Keratinocyte (primary cell): ENCODE measurements at regions not wholly inside any gene's neighbourhood (a gene's known extent, or its start where the extent isn't known, plus 50 kb on each side); places are given as distances from the start of the nearest gene placed in this dataset.

Experiments used
- DNase-seq: peaks from one replicate; pipeline ENCODE4 v3.0.0-alpha.2; 2011; ENCODE audit warnings: low read depth, missing footprints, low spot score
- FAIRE-seq: peaks from 2 replicates; lab custom pipeline; 2011; peaks lifted over from hg19 to GRCh38; lab: Jason Lieb, UNC
- H2AFZ ChIP-seq: 2 replicates; pipeline ENCODE4 v1.6.0; 2012; ENCODE audit warnings: low read length, control low read depth, inconsistent platforms; ENCODE audit not compliant: control insufficient read depth
- H3K27ac ChIP-seq: 2 replicates; pipeline ENCODE4 v1.5.1; 2011; ENCODE audit warnings: low read length; ENCODE audit not compliant: control insufficient read depth, insufficient read depth
- H3K27me3 ChIP-seq: 3 replicates; pipeline ENCODE4 v1.6.0; 2011; ENCODE audit warnings: low read length; ENCODE audit not compliant: control insufficient read depth, insufficient read depth; ENCODE audit errors: extremely low read depth
- H3K36me3 ChIP-seq, 2 experiments: 2 replicates in 1 of 2; 3 replicates in 1 of 2; pipeline ENCODE4 v1.5.1; 2011; ENCODE audit warnings: low read length in 2 of 2, mild to moderate bottlenecking in 1 of 2; ENCODE audit not compliant: control insufficient read depth in 2 of 2, insufficient read depth in 2 of 2; ENCODE audit errors: extremely low read depth in 1 of 2
- H3K4me1 ChIP-seq: 3 replicates; pipeline ENCODE4 v1.5.1; 2011; ENCODE audit warnings: low read length; ENCODE audit not compliant: control insufficient read depth, insufficient read depth; ENCODE audit errors: extremely low read depth
- H3K4me2 ChIP-seq: 3 replicates; pipeline ENCODE4 v1.6.0; 2011; ENCODE audit warnings: low read depth, low read length; ENCODE audit not compliant: control insufficient read depth, insufficient read depth; ENCODE audit errors: extremely low read depth
- H3K4me3 ChIP-seq, 3 experiments: fragments of 200-600 bp in 1 of 3; sonication (generic) in 1 of 3; 2 replicates in 2 of 3; 3 replicates in 1 of 3; pipeline ENCODE4 v1.5.1; 2011 to 2016; ENCODE audit warnings: low read length in 3 of 3, mild to moderate bottlenecking in 3 of 3, control low read depth in 2 of 3, inconsistent platforms in 1 of 3, low read depth in 1 of 3, mixed read lengths in 1 of 3, mixed run types in 1 of 3, moderate library complexity in 1 of 3; ENCODE audit not compliant: control insufficient read depth in 2 of 3, insufficient read depth in 2 of 3; ENCODE audit errors: extremely low read depth in 1 of 3
- H3K79me2 ChIP-seq: 2 replicates; pipeline ENCODE4 v1.6.0; 2012; ENCODE audit warnings: low read length; ENCODE audit not compliant: control insufficient read depth, insufficient read depth
- H3K9ac ChIP-seq: 3 replicates; pipeline ENCODE4 v1.6.0; 2011; ENCODE audit warnings: low read length; ENCODE audit not compliant: control insufficient read depth, insufficient read depth; ENCODE audit errors: extremely low read depth
- H3K9me1 ChIP-seq: 3 replicates; pipeline ENCODE4 v1.6.0; 2011; ENCODE audit warnings: low read length; ENCODE audit not compliant: control insufficient read depth, insufficient read depth; ENCODE audit errors: extremely low read depth
- H3K9me3 ChIP-seq: 2 replicates; pipeline ENCODE4 v1.5.1; 2012; ENCODE audit warnings: low read depth, low read length; ENCODE audit not compliant: control insufficient read depth
- H4K20me1 ChIP-seq: 3 replicates; pipeline ENCODE4 v1.6.0; 2011; ENCODE audit warnings: low read length; ENCODE audit not compliant: control insufficient read depth, insufficient read depth; ENCODE audit errors: extremely low read depth
- EZH2 ChIP-seq: IDR thresholded peaks from one replicate; pipeline ENCODE4 v1.6.1; 2012; ENCODE audit warnings: inconsistent platforms, mild to moderate bottlenecking, low read length, moderate library complexity
- dilution Hi-C: fragments of 300-500 bp; cut with MboI; formaldehyde crosslinking; loops from one replicate; pipeline ENCODE4 v1.7.0; 2020; ENCODE audit warnings: low sequenced_read_pairs; ENCODE audit not compliant: extremely low pct_ligation_motif_present
- TF ChIP-seq, protein P1 (sequence below), 3 experiments: IDR thresholded peaks in 1 of 3; conservative IDR thresholded peaks in 1 of 3; optimal IDR thresholded peaks in 1 of 3; 2 replicates in 2 of 3; 3 replicates in 1 of 3; pipeline versions ENCODE3 to v1.5.1; 2011; ENCODE audit warnings: low read length in 3 of 3, mild to moderate bottlenecking in 3 of 3, moderate library complexity in 2 of 3, control low read depth in 1 of 3, inconsistent platforms in 1 of 3; ENCODE audit not compliant: insufficient read depth in 2 of 3; ENCODE audit errors: extremely low read depth in 1 of 3

DNA sequence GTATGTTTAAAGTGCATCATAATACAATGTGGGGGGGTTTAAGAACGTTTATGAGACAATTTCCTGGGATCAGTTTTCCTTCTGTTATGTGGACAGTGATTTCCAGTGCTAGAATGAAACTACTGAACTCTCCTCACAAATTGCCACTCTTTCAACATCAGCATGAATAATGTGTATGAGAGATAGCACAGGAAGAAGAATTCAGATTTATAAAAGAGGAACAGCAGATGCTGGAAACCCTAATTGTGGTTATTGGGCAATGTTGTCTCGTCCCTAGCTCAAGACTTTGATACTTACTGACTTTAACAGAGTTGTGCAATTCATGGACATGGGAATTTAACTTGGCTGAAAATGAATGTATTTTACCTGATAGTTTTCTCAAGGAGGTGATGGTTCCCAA, 410.8 kb upstream of the MEF2C start:
- dilution Hi-C loops = no loop called here
- no peaks in the 10 kb centered on the region for H3K9me1 ChIP-seq
- no peak overlapping the region for H3K4me3 ChIP-seq
- no peaks in the 10 kb centered on the region for H4K20me1 ChIP-seq
- H3K4me2 ChIP-seq = no peak overlapping the region
- TF ChIP-seq, protein P1, sequence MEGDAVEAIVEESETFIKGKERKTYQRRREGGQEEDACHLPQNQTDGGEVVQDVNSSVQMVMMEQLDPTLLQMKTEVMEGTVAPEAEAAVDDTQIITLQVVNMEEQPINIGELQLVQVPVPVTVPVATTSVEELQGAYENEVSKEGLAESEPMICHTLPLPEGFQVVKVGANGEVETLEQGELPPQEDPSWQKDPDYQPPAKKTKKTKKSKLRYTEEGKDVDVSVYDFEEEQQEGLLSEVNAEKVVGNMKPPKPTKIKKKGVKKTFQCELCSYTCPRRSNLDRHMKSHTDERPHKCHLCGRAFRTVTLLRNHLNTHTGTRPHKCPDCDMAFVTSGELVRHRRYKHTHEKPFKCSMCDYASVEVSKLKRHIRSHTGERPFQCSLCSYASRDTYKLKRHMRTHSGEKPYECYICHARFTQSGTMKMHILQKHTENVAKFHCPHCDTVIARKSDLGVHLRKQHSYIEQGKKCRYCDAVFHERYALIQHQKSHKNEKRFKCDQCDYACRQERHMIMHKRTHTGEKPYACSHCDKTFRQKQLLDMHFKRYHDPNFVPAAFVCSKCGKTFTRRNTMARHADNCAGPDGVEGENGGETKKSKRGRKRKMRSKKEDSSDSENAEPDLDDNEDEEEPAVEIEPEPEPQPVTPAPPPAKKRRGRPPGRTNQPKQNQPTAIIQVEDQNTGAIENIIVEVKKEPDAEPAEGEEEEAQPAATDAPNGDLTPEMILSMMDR (optimal IDR thresholded peaks at IDR 0.05 in 1 of 3, IDR thresholded peaks at IDR 0.05 in 1 of 3, conservative IDR thresholded peaks at IDR 0.05 in 1 of 3; ENCODE audit: extremely low read depth in 1 of 3, insufficient read depth in 2 of 3, low read length in 3 of 3) = no peak
- TF ChIP-seq EZH2 = no peak
- H3K79me2 ChIP-seq = no peaks in the 10 kb centered on the region
- H3K4me1 ChIP-seq = no peaks in the 10 kb centered on the region
- FAIRE-seq = no peak
- H3K36me3 ChIP-seq = no peaks in the 10 kb centered on the region
- no peak overlapping the region for H3K27ac ChIP-seq
- no peak overlapping the region for H2AFZ ChIP-seq
- H3K27me3 ChIP-seq = no peaks in the 10 kb centered on the region
- no peak for DNase-seq
- no peaks in the 10 kb centered on the region for H3K9me3 ChIP-seq
- no peak overlapping the region for H3K9ac ChIP-seq

DNA sequence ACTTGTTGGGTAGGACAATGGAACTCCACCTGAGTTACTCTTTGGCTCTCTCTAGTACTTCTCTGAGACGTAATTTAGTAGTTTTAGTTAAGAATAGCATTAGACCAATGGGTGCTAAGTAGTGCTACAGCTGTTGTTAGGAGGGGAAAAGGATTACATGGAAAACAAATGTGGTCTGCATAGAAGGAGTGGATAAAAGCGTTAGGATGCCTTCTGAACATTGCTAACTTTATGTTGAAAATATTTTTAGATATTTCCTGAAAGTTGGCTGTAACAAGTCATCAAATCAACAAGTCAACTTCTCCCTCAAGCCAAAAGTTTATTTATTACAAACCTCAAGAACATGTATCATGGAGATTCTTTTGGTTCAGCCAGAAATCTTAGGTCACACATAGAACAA, 409.5 kb upstream of the MEF2C start:
- no peak overlapping the region for H3K27ac ChIP-seq
- no peaks in the 10 kb centered on the region for H4K20me1 ChIP-seq
- FAIRE-seq (no peak), DNase-seq (no peak)
- no peak overlapping the region for H3K9ac ChIP-seq
- no peaks in the 10 kb centered on the region for H3K4me1 ChIP-seq
- dilution Hi-C loops = no loop called here
- H3K9me1 ChIP-seq = no peaks in the 10 kb centered on the region
- no peaks in the 10 kb centered on the region for H3K79me2 ChIP-seq
- H3K4me2 ChIP-seq = no peak overlapping the region
- no peaks in the 10 kb centered on the region for H3K36me3 ChIP-seq
- H3K9me3 ChIP-seq = no peaks in the 10 kb centered on the region
- no peak overlapping the region for H3K4me3 ChIP-seq
- TF ChIP-seq, protein P1 (optimal IDR thresholded peaks at IDR 0.05 in 1 of 3, IDR thresholded peaks at IDR 0.05 in 1 of 3, conservative IDR thresholded peaks at IDR 0.05 in 1 of 3; ENCODE audit: extremely low read depth in 1 of 3, insufficient read depth in 2 of 3, low read length in 3 of 3) = no peak
- no peak for TF ChIP-seq EZH2
- H2AFZ ChIP-seq = no peak overlapping the region
- H3K27me3 ChIP-seq = no peaks in the 10 kb centered on the region
